Large intestine (tissue), 3 donors: ENCODE measurements at regions not wholly inside any gene's neighbourhood (a gene's known extent, or its start where the extent isn't known, plus 50 kb on each side); places are given as distances from the start of the nearest gene placed in this dataset.

ENCODE experiments used
- DNase-seq, 2 donors: peaks; one replicate each; pipeline versions ENCODE4 v3.0.0 to v3.0.0-alpha.2; 2013
- H3K27ac ChIP-seq: one replicate; pipeline ENCODE4 v1.5.1; 2013; ENCODE audit warnings: low read length
- H3K27me3 ChIP-seq: 2 replicates; pipeline ENCODE4 v1.6.1; 2013; ENCODE audit warnings: low read length; ENCODE audit not compliant: control insufficient read depth, insufficient read depth
- H3K36me3 ChIP-seq: 2 replicates; pipeline ENCODE4 v1.6.1; 2013; ENCODE audit warnings: low read length; ENCODE audit not compliant: control insufficient read depth, insufficient read depth
- H3K4me1 ChIP-seq: one replicate; pipeline ENCODE4 v1.6.1; 2013; ENCODE audit warnings: low read length; ENCODE audit not compliant: control insufficient read depth, insufficient read depth
- H3K4me3 ChIP-seq: one replicate; pipeline ENCODE4 v1.5.1; 2013; ENCODE audit warnings: low read length
- H3K9me3 ChIP-seq: one replicate; pipeline ENCODE4 v1.6.1; 2013; ENCODE audit warnings: mild to moderate bottlenecking, low read depth, low read length, moderate library complexity; ENCODE audit not compliant: control insufficient read depth
- WGBS: methylation state at CpG from one replicate; pipeline ENCODE4 v1.1.5; 2013; ENCODE audit warnings: low lambda C conversion rate; ENCODE audit not compliant: insufficient coverage; 5-methylcytosine and 5-hydroxymethylcytosine counted together

DNA sequence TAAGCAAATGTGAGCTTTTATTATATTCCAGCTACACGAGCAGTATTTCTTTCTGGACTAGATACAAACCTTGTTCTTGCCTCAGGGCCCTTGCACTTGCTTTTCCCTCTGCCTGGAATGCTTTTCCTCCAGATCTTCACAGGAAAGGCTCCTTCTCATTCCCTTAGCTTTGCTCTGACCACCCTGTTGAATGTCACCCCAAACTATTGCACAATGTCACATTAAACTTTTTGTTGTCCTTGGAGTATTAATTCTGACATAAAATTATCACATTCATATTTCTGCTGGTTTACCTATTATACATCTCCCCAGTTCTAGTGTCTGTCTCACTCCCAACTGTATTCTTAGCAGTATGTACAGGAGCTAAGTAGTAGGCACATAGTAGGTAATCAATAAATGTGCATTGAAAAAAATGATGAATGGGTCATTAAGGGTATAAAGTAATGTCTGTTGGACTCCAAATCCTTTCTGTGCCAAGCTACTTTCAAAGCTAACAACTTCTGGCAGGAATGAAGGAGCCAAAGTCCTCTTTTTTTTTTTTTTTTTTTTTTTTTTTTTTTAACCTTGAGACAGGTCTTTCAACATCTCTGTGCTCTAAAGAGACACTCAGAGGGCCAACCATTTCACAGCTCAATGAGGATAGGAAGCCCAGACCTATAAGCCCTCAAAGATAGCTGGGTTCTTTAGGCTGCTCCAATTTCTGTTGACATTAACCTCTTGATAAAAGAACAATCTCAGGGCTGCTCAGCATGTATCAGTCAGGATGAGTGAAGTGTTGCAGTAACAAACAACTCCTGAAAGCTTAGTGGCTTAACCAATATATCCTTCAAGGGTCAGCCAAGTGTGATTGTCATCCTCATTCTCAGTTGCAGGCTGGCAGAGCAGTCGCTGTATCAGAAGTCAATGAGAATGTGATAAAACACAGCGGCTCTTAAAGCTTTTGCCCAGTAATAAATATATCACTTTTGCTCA is 424.4 kb upstream of the TBX3 start:
- Histone ChIP-seq H3K36me3 (no peaks in the 10 kb centered on the region), H3K9me3 (no peaks in the 10 kb centered on the region), H3K27ac (no peak overlapping the region), H3K4me1 (no peaks in the 10 kb centered on the region), H3K27me3 (no peaks in the 10 kb centered on the region), H3K4me3 (no peak overlapping the region)
- peak; percentile 17 to 55 for DNase-seq
- WGBS = no CpG with 5 or more reads among the region's 3 CpGs

DNA sequence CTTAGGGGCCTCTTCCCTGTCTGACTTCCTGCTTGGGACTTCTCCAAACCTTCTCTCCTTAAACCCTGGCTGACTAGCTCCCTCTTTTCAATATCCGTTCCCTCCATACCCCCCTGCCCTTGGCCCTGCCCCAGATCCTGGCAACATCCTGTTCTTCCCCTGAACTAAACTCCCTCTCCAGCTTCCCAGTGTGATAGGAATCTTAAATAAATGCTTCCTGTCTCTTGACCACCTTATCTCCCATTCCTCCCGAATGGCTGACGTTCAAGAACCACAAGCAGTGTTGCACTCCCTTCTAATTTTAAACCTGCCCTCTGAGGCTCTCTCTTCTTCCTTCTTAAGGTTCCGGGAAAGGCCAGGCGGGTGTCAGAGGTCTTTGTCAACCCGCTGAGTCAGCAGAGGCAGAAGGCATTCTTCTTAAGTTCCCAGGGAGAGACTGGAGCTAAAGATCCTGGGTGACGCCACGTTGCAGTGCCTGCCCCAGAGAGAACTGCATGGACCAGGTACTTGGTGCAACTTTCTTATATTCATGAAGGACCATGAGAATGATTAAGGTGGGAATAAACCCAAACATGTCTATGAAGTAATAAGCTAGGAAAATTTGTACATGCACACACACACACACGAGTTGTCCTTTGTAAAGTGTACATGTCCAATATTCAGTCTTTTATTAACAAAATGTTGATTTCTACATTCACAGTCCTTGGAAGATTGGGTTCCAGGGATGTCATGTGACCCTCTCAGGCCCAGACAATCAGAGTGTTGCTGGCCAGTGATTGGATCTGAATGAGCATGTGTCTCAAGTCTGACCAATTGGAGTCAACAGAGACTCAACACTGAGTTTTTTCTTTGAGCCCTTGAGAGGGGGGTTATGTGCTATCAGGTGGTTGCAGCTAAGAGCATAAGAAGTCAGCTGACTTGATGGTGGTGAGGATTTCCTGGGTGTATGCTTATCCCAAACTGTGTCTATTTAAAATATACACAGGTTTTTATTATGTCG is 420.2 kb upstream of the TBX3 start:
- no peaks in the 10 kb centered on the region for H3K36me3 ChIP-seq
- no CpG with 5 or more reads among the region's 10 CpGs for WGBS
- H3K4me3 ChIP-seq = no peak overlapping the region
- no peaks in the 10 kb centered on the region for H3K9me3 ChIP-seq
- H3K27ac ChIP-seq = no peak overlapping the region
- no peaks in the 10 kb centered on the region for H3K27me3 ChIP-seq
- no peaks in the 10 kb centered on the region for H3K4me1 ChIP-seq
- DNase-seq = peak in 1 of 2 donors; percentile 13

DNA sequence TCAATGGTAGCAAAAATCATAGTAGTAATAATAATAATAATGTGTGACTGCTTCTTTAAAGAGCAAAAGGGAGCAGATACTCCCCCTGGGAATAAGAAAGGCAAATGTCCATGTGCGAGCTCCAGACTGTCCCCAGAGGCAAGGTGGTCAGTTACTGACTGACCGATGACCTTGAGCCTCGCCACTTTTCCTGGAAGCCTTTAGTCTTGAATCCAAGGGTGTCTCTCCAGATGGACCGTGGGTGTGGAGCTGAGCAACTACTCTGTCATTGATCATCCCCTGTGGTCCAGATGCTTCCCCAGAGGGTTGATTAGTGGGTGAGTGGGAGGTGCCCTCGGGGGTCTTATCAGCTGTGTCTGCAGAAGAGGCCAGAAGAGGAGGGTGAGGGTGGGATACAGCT is 418.5 kb upstream of the TBX3 start:
- no CpG with 5 or more reads among the region's 5 CpGs for WGBS
- Histone ChIP-seq H3K4me3 (no peak overlapping the region), H3K27me3 (no peaks in the 10 kb centered on the region), H3K4me1 (no peaks in the 10 kb centered on the region), H3K36me3 (no peaks in the 10 kb centered on the region), H3K27ac (no peak overlapping the region), H3K9me3 (no peaks in the 10 kb centered on the region)
- DNase-seq = no peak

DNA sequence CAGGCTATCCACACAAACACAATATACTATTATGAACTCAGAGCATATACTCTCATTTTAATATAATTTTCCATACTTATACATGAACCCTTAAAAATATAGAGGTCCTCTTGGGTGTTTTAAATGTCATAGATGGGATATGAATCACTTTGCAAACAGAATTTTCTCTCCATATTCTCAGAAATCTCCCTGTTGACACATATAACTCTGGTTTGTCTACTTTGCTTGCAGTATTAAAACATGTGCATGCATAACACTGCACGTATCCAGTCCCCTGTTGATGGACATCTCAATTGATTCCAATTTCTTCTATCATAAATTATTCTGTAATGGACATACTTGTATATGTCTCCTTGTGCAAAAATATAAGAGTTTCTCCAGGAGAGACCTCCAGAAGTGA is 417.5 kb upstream of the TBX3 start:
- no peak overlapping the region for H3K27ac ChIP-seq
- WGBS = no CpG with 5 or more reads among the region's 1 CpG

DNA sequence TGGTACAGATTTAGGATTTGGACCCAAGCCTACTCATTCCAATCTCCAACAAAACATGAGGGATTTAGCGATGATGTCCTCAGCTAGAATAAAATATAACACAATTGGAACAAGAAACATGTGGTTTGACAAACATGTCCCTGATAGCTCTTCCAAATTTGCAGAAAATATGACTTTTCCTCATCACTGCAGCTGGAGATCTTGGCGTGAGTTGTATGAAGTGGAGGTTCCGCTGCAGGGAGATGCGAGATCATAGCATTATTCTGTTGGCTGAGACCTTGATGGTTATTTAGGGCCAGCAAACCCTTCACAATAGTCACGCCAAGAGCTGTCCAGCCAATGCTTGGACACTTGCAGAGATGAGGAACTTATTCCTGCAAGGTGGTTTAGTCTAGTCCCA is 413.4 kb upstream of the TBX3 start:
- WGBS = no CpG with 5 or more reads among the region's 5 CpGs
- H3K27ac ChIP-seq = no peak overlapping the region
- H3K4me3 ChIP-seq = no peak overlapping the region

More for the DNA sequence above, 417.5 kb upstream of the TBX3 start:
- H3K4me3 ChIP-seq = no peak overlapping the region
- no peaks in the 10 kb centered on the region for H3K36me3 ChIP-seq
- H3K27me3 ChIP-seq = no peaks in the 10 kb centered on the region
- H3K9me3 ChIP-seq = no peaks in the 10 kb centered on the region
- no peak for DNase-seq
- H3K4me1 ChIP-seq = no peaks in the 10 kb centered on the region

DNA sequence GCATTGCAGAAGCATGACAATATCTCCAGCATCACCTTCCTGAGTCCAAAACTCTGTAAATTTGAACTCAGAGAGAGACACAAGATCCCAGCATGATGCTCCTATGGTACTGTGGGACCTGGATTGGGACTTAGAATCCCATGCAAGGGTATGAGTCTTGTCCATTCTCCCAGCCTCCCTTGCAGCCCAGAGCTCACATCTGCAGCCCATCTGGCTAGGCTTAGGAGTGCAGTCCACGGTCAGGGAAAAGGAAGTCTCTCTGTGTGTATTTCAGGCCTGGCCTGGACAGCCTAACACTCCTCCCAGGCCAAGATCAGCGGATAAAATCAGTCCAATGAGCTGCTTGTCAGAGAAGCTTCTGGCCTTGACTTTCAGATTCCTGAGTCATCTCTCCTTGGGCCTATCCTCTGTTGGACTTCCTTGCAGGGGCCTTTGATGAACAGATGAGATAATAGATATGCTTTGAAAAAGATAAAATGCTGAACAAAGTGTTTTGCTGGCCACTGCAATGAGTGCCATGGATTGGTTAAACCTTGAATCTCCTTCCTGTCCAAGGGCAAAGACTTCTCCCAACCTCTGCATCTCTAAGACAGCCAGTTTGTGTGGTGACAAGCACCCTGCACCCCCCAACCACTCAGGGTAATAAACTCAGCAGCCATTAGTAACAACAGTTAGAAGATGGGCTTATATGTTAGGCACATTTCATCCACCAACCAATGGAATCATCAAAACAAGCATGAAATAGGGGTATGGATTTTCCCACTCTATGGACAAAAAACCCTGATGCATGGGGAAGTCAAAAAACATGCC is 412.8 kb upstream of the TBX3 start:
- H3K27ac ChIP-seq = no peak overlapping the region
- no peaks in the 10 kb centered on the region for H3K9me3 ChIP-seq
- peaks cover 4% of the 10 kb centered on the region for H3K4me1 ChIP-seq
- no peak for DNase-seq
- no peak overlapping the region for H3K4me3 ChIP-seq
- H3K27me3 ChIP-seq = no peaks in the 10 kb centered on the region
- 100% methylated on average over 1 of the region's 2 CpGs for WGBS
- H3K36me3 ChIP-seq = no peaks in the 10 kb centered on the region

More for the DNA sequence above, 413.4 kb upstream of the TBX3 start:
- H3K27me3 ChIP-seq = no peaks in the 10 kb centered on the region
- H3K9me3 ChIP-seq = no peaks in the 10 kb centered on the region
- peak; percentile 10 to 16 for DNase-seq
- H3K4me1 ChIP-seq = peaks cover 4% of the 10 kb centered on the region
- no peaks in the 10 kb centered on the region for H3K36me3 ChIP-seq

DNA sequence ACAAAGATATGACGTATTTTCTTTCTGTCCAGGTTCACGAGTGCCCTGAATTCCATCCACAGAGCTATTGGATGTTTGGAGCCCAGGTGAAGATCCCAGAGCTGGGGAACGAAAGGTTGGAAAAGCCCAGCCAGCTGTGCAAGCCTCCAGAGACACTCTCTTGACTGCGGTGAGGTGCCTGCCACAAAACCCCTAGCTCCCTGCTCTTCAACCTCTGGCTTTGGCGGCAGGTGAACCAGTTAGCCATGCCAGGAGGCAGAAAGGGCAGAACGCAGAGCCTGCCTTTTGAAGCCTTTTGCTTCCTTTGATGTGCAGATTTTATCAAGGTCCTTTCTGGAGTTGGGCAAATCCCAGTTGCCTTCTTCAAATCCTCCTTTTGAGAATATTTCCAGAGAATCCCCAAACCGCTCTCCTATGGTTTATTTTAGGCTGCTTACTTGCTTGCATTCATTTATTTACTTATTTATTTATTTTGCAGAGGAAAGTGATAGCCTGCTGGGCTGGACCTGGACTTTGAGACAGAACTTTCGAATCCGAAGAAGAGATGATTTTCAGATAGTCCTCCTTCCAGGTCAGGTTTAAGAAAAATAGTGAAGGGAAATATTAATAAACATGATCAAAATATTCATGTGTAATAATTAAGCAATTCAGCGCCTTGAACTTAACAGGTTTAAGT is 411.2 kb upstream of the TBX3 start:
- Histone ChIP-seq H3K27ac (no peak overlapping the region), H3K9me3 (no peaks in the 10 kb centered on the region), H3K27me3 (no peaks in the 10 kb centered on the region), H3K4me3 (no peak overlapping the region), H3K4me1 (peaks cover 4% of the 10 kb centered on the region), H3K36me3 (no peaks in the 10 kb centered on the region)
- DNase-seq = no peak
- 100% methylated on average over 2 of the region's 10 CpGs for WGBS

DNA sequence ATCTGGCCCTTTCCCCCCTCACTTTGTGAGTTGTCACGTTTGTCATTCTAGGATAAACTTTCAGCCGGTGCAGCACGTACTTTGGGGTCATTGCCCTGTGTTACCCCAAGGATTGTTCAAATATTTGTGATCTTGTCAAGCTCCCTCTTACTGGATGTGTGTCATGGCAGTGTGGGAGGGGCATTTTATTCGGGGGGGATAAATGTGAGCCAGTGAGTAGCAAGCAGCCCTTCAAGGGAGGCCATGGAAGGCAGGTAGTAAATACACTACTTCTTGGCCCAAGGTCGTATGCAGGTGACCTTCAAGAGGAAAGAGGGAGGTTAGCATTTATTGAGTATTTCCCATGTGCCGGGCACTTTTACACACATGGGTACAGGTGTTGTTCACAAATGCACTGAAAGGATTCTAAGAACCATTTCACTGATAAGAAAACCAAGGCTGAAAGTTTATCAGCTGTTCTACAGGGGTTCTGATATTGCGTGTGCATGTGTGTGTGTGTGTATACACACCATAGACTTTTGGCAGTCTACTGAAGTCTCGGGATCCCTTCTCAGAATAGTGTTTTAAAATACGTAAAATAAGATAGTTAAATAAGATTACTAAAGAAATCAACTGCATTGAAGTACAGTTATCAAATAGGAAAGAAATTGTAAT is 410.3 kb upstream of the TBX3 start:
- Histone ChIP-seq H3K9me3 (no peaks in the 10 kb centered on the region), H3K36me3 (no peaks in the 10 kb centered on the region), H3K4me1 (peaks cover 4% of the 10 kb centered on the region), H3K4me3 (no peak overlapping the region), H3K27me3 (no peaks in the 10 kb centered on the region), H3K27ac (no peak overlapping the region)
- WGBS = 28% methylated on average over 2 of the region's 9 CpGs
- DNase-seq = peak in 1 of 2 donors; percentile 7

DNA sequence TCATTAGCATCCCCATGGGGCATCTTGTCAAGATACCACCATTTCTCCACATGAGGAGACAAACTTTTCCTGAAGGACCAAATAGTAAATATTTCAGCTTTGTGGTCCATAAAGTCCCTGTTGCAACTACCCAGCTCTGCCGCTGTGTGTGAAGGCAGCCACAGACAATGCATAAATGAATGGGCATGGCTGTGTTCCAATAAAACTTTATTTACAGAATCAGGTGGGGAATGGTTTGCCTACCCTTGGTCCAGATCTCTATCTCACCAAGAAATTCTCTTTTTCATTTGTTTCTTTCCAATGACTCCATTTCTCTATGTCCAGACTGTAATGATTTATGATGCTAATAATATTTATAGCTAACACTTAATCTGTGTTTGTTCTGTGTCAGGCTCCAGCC is 409.3 kb upstream of the TBX3 start:
- Histone ChIP-seq H3K9me3 (no peaks in the 10 kb centered on the region), H3K4me1 (peaks cover 4% of the 10 kb centered on the region), H3K36me3 (no peaks in the 10 kb centered on the region), H3K27ac (no peak overlapping the region), H3K4me3 (no peak overlapping the region), H3K27me3 (no peaks in the 10 kb centered on the region)
- no peak for DNase-seq
- WGBS = no CpG with 5 or more reads among the region's 1 CpG
